K562 (cell line): ENCODE measurements at regions not wholly inside any gene's neighbourhood (a gene's known extent, or its start where the extent isn't known, plus 50 kb on each side); places are given as distances from the start of the nearest gene placed in this dataset.

ENCODE experiments used
- ATAC-seq: fragments of 200-7000 bp; cut with Tn5 transposase; 3 replicates; pipeline ENCODE4 v1.9.1; 2020; ENCODE audit warnings: moderate library complexity
- BruUV-seq: library from RNA; stranded (reverse); fragments of 400-500 nt; replicated peaks from 2 replicates; lab custom pipeline; 2021; lab: Mats Ljungman, UMichigan
- CTCF ChIA-PET: fragments of 300-600 bp; formaldehyde crosslinking; extraction: SDS; loops from one replicate; lab custom pipeline; 2021; ENCODE audit warnings: low intra/inter-chr PET ratio; lab: Yijun Ruan, JAX
- POLR2A ChIA-PET: fragments of 300-600, 350-650 bp; sonication (Branson Sonifier 250); formaldehyde crosslinking; extraction: SDS; loops from one replicate; lab custom pipeline; 2021; ENCODE audit warnings: antibody characterized with exemption, inconsistent platforms; lab: Yijun Ruan, JAX
- DNase-seq, 4 experiments: peaks; one replicate each; pipeline versions ENCODE4 v3.0.0 to v3.0.0-alpha.2; 2011 to 2018; ENCODE audit warnings: low spot score in 3 of 4, mixed read lengths in 3 of 4; ENCODE audit errors: extremely low read depth in 1 of 4
- FAIRE-seq: peaks from 2 replicates; lab custom pipeline; 2011; peaks lifted over from hg19 to GRCh38; lab: Jason Lieb, UNC
- H2AFZ ChIP-seq: 2 replicates; pipeline ENCODE4 v1.6.0; 2011; ENCODE audit warnings: low read depth, low read length, control low read depth, inconsistent platforms
- H3K27ac ChIP-seq: fragments of 200-600 bp; 3 replicates; pipeline ENCODE4 v1.8.0; 2011; ENCODE audit warnings: low read depth, mild to moderate bottlenecking, control low read depth, inconsistent platforms, low read length, moderate library complexity, mixed read lengths; ENCODE audit errors: extremely low read depth
- H3K27me3 ChIP-seq, 2 experiments: fragments of 300-600 bp in 1 of 2; 2 replicates in 1 of 2; 3 replicates in 1 of 2; pipeline versions ENCODE4 v1.6.0 to v1.8.0; 2011; ENCODE audit warnings: inconsistent platforms in 2 of 2, low read length in 2 of 2, mild to moderate bottlenecking in 1 of 2, mixed read lengths in 1 of 2, moderate library complexity in 1 of 2; ENCODE audit not compliant: control insufficient read depth in 2 of 2, insufficient read depth in 2 of 2
- H3K36me3 ChIP-seq: fragments of 300-600 bp; 3 replicates; pipeline ENCODE4 v1.8.0; 2011; ENCODE audit warnings: mild to moderate bottlenecking, low read length, inconsistent platforms; ENCODE audit not compliant: control insufficient read depth, insufficient read depth
- H3K4me1 ChIP-seq, 2 experiments: fragments of 200-600 bp in 1 of 2; replicated peaks in 1 of 2; 2 replicates in 1 of 2; 3 replicates in 1 of 2; pipeline versions ENCODE4 v1.5.1 to v1.8.0; 2011; ENCODE audit warnings: inconsistent platforms in 2 of 2, low read length in 2 of 2, mild to moderate bottlenecking in 1 of 2, mixed read lengths in 1 of 2, moderate library complexity in 1 of 2; ENCODE audit not compliant: control insufficient read depth in 2 of 2, insufficient read depth in 2 of 2
- H3K4me2 ChIP-seq: 2 replicates; pipeline ENCODE4 v1.6.1; 2011; ENCODE audit warnings: low read length, control low read depth, inconsistent platforms, mixed read lengths; ENCODE audit not compliant: insufficient read depth
- H3K4me3 ChIP-seq: fragments of 200-600 bp; sonication (generic), shearing (Covaris generic); 2 replicates; pipeline ENCODE4 v1.5.1; 2016; ENCODE audit warnings: control low read depth, inconsistent platforms
- H3K79me2 ChIP-seq: fragments of 200-600 bp; 3 replicates; pipeline ENCODE4 v1.8.0; 2011; ENCODE audit warnings: low read length, inconsistent platforms; ENCODE audit not compliant: control insufficient read depth, insufficient read depth
- H3K9ac ChIP-seq, 2 experiments: 2 replicates each; pipeline versions ENCODE4 v1.6.0 to v1.6.1; 2011; ENCODE audit warnings: low read depth in 2 of 2, low read length in 2 of 2, control low read depth in 1 of 2, inconsistent platforms in 1 of 2, mild to moderate bottlenecking in 1 of 2, mixed read lengths in 1 of 2; ENCODE audit not compliant: insufficient read depth in 1 of 2
- H3K9me1 ChIP-seq: one replicate; pipeline ENCODE4 v1.6.0; 2011; ENCODE audit warnings: inconsistent platforms, mild to moderate bottlenecking, low read length, moderate library complexity; ENCODE audit not compliant: control insufficient read depth, insufficient read depth
- H3K9me3 ChIP-seq: replicated peaks from 2 replicates; pipeline ENCODE4 v1.5.1; 2011; ENCODE audit warnings: low read depth, low read length, inconsistent platforms; ENCODE audit not compliant: control insufficient read depth, insufficient read depth
- H4K20me1 ChIP-seq: replicated peaks from 2 replicates; pipeline ENCODE4 v1.6.1; 2011; ENCODE audit warnings: low read length, inconsistent platforms, mixed read lengths; ENCODE audit not compliant: control insufficient read depth, insufficient read depth
- ADNP ChIP-seq: fragments of 200-800 bp; sonication (Bioruptor generic); IDR thresholded peaks from 2 replicates; pipeline ENCODE4 v1.6.1; 2016; ENCODE audit warnings: missing genetic modification characterization, missing compliant biosample characterization
- ARHGAP35 ChIP-seq: fragments of 450-650 bp; IDR thresholded peaks from 2 replicates; pipeline ENCODE4 v1.6.1; 2018; ENCODE audit not compliant: partially characterized antibody
- MAFG ChIP-seq: fragments of 450-650 bp; conservative IDR thresholded peaks from 2 replicates; pipeline ENCODE4 v1.6.1; 2016; ENCODE audit warnings: missing genetic modification characterization, missing compliant biosample characterization
- ZNF23 ChIP-seq: fragments of 250-450 bp; sonication (Bioruptor Pico); IDR thresholded peaks from 2 replicates; pipeline ENCODE4 v1.4.0; 2020; ENCODE audit warnings: mild to moderate bottlenecking
- ZNF79 ChIP-seq: fragments of 250-450 bp; sonication (Bioruptor Pico); IDR thresholded peaks from 2 replicates; pipeline ENCODE4 v1.4.0; 2020; ENCODE audit warnings: low read depth, mild to moderate bottlenecking, moderate library complexity
- WGBS: fragments of 100-300 bp; shearing (Covaris generic); methylation state at CpG from one replicate; pipeline ENCODE4 v1.1.6; 2016; ENCODE audit warnings: low coverage, mixed read lengths; ENCODE audit not compliant: insufficient coverage; ENCODE audit errors: missing lambda C conversion rate; 5-methylcytosine and 5-hydroxymethylcytosine counted together
- in situ Hi-C: fragments of 300-500 bp; cut with MboI; formaldehyde crosslinking; loops from 4 replicates; pipeline ENCODE4 v1.15.0; 2018; ENCODE audit warnings: inconsistent platforms, mixed read lengths
- intact Hi-C: fragments of 100-400 bp; cut with micrococcal nuclease; formaldehyde crosslinking; loops from 2 replicates; pipeline ENCODE4 v1.14.2; 2022
- TF ChIP-seq, protein P1 (sequence below): fragments of 250-450 bp; sonication (Bioruptor Pico); IDR thresholded peaks from 2 replicates; pipeline ENCODE4 v1.4.0; 2020; ENCODE audit warnings: mild to moderate bottlenecking, moderate library complexity
- TF ChIP-seq, protein P2 (sequence below): sonication (generic); formaldehyde crosslinking; IDR thresholded peaks from 2 replicates; pipeline ENCODE4 v1.8.1; 2023; ENCODE audit warnings: missing genetic modification reagents, mild to moderate bottlenecking, borderline replicate concordance

DNA sequence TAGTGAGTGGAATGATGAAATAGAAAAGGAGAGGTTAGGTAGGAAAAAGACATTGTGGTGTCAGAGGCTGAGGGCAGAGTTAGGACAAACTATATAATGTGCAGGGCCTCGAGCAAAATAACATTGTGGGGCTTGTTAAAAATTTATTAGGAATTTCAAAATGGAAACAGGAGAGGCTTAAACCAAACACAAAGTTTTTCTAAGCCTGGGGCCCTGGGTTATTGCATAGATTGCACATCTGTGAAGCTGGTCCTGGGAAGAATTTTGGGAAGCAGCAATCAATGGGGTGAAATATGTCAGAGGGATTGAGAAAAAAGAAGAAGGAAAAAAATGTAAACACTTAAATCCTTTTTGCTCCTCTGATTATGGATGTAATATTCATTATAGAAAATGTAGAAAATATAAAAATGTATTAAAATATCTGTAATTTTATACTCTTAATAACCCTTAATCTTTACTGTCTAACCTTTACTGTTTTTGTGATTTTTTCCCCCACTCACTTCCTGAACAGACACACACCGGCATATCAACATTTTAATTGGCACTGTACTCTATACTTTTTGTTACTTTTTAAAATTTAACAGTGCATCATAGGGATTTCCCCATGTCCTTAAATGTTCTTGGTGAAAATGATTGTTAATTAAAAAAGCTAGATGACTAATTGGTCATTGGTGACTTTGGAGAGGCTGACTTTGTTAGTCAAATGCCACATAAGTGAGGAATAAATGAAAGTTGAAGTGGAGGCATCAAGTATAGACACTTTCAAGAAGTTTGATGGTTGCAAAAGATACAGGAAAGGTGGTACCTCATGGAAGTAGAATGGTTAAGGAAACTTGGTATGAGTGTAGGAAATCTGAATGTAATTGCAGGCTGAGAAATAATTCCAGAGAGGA lies 183.4 kb downstream of the NFKBIZ start (continued):
- TF ChIP-seq, protein P1, sequence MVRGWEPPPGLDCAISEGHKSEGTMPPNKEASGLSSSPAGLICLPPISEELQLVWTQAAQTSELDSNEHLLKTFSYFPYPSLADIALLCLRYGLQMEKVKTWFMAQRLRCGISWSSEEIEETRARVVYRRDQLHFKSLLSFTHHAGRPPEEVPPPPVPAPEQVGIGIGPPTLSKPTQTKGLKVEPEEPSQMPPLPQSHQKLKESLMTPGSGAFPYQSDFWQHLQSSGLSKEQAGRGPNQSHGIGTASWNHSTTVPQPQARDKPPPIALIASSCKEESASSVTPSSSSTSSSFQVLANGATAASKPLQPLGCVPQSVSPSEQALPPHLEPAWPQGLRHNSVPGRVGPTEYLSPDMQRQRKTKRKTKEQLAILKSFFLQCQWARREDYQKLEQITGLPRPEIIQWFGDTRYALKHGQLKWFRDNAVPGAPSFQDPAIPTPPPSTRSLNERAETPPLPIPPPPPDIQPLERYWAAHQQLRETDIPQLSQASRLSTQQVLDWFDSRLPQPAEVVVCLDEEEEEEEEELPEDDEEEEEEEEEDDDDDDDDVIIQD (CRISPR knock-in tag), result no peak
- TF ChIP-seq ZNF23 (CRISPR knock-in tag) (no peak), ADNP (tag) (no peak), ARHGAP35 (no peak), ZNF79 (CRISPR knock-in tag) (no peak)

DNA sequence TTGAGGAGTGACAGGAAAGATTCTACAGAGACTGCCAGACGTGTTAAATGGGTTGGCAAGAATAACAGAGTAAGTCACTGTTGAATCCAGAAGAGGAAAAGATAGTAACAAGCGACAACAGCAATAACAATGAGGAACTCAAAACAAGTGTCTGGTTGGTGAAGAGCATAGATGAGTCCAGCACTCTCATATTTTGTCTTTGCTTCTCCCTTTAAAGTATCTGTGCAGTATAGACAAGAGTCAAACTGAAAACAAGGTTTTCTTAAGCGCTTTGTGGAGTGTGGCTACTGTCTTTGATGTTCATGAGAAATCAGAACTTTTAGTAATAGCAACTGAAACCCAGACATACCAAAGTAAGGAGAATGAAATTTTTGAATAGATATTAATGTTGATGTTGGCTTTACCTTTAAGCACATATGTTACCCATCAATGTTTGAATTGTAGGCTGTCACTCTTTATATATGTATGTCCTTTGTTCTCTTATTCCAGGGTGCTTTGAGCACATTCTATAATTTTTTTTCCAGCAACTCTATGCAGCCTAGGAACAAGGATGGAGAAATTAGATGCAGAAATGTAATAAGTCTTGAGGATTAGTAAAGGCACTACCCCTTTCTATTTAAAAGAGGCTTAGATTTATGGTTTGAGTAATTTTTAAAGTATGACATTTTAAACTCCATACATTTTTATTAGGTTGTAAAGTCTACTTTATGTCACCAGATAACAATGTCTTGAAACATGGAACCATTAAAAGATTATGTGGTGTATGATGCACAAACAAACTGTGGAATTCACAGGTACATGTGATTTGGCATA lies 185.5 kb downstream of the NFKBIZ start:
- ChIA-PET CTCF (no interaction called here), POLR2A (no interaction called here)
- in situ Hi-C loops, result no loop called here
- Histone ChIP-seq H3K9me3 (no peaks in the 10 kb centered on the region), H3K9me1 (no peaks in the 10 kb centered on the region), H3K36me3 (no peaks in the 10 kb centered on the region), H3K4me1 (no peaks in the 10 kb centered on the region), H3K27ac (no peak overlapping the region), H3K4me2 (no peak overlapping the region), H2AFZ (no peak overlapping the region), H3K4me3 (no peak overlapping the region), H3K79me2 (no peaks in the 10 kb centered on the region), H4K20me1 (no peaks in the 10 kb centered on the region), H3K9ac (no peak overlapping the region), H3K27me3 (no peaks in the 10 kb centered on the region)
- 0% methylated on average over 3 of the region's 3 CpGs for WGBS
- FAIRE-seq (no peak), DNase-seq (no peak), ATAC-seq (no peak)
- intact Hi-C loops, result no loop called here
- no TSS peak for BruUV-seq
- TF ChIP-seq, protein P2, sequence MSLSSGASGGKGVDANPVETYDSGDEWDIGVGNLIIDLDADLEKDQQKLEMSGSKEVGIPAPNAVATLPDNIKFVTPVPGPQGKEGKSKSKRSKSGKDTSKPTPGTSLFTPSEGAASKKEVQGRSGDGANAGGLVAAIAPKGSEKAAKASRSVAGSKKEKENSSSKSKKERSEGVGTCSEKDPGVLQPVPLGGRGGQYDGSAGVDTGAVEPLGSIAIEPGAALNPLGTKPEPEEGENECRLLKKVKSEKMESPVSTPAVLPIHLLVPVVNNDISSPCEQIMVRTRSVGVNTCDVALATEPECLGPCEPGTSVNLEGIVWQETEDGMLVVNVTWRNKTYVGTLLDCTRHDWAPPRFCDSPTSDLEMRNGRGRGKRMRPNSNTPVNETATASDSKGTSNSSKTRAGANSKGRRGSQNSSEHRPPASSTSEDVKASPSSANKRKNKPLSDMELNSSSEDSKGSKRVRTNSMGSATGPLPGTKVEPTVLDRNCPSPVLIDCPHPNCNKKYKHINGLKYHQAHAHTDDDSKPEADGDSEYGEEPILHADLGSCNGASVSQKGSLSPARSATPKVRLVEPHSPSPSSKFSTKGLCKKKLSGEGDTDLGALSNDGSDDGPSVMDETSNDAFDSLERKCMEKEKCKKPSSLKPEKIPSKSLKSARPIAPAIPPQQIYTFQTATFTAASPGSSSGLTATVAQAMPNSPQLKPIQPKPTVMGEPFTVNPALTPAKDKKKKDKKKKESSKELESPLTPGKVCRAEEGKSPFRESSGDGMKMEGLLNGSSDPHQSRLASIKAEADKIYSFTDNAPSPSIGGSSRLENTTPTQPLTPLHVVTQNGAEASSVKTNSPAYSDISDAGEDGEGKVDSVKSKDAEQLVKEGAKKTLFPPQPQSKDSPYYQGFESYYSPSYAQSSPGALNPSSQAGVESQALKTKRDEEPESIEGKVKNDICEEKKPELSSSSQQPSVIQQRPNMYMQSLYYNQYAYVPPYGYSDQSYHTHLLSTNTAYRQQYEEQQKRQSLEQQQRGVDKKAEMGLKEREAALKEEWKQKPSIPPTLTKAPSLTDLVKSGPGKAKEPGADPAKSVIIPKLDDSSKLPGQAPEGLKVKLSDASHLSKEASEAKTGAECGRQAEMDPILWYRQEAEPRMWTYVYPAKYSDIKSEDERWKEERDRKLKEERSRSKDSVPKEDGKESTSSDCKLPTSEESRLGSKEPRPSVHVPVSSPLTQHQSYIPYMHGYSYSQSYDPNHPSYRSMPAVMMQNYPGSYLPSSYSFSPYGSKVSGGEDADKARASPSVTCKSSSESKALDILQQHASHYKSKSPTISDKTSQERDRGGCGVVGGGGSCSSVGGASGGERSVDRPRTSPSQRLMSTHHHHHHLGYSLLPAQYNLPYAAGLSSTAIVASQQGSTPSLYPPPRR (CRISPR knock-in tag), result no peak
- TF ChIP-seq MAFG, result no peak
